BE2C (cell line): ENCODE measurements at regions not wholly inside any gene's neighbourhood (a gene's known extent, or its start where the extent isn't known, plus 50 kb on each side); places are given as distances from the start of the nearest gene placed in this dataset.
"Not testable (repeated sequence)": the region's sequence is repeated elsewhere in the genome, so short reads cannot be mapped to it uniquely, and the experiment has no call there.

ENCODE experiments used
- DNase-seq: peaks from one replicate; pipeline ENCODE4 v3.0.0-alpha.2; 2020
- H3K27me3 ChIP-seq: fragments of 250-450 bp; sonication (Bioruptor Pico); 2 replicates; pipeline ENCODE4 v1.5.1; 2020; ENCODE audit warnings: mild to moderate bottlenecking
- H3K36me3 ChIP-seq: fragments of 250-450 bp; sonication (Bioruptor Pico); 2 replicates; pipeline ENCODE4 v1.5.1; 2020; ENCODE audit warnings: mild to moderate bottlenecking
- H3K4me1 ChIP-seq: fragments of 250-450 bp; sonication (Bioruptor Pico); 2 replicates; pipeline ENCODE4 v1.5.1; 2020
- H3K4me3 ChIP-seq: 2 replicates; pipeline ENCODE4 v1.5.1; 2011; ENCODE audit warnings: low read depth, low read length
- H3K9me3 ChIP-seq: fragments of 250-450 bp; sonication (Bioruptor Pico); 2 replicates; pipeline ENCODE4 v1.5.1; 2020
- TF ChIP-seq, protein P1 (sequence below): IDR thresholded peaks from 2 replicates; pipeline ENCODE4 v1.5.1; 2012; ENCODE audit warnings: mild to moderate bottlenecking, low read depth, low read length

DNA sequence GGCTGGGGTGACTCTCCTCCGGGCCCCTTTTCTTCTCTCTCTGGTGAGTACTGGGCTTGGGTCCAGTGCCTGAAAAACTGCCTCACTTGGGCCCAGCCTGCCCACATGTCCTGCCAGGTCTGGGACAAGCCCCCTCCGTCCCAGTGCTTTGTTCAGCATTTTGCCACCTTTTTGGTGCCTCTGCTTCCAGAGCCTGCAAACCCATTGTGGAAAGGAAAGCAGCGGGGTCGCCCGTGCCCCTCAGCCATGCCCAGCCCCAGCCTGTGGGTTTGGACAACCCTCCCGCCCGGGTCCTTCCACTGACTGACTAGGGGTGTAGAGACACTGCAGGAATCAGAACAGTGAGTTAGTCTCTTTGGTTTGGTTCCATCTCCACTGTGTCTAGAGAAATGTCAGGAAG lies 140.7 kb upstream of the ALKAL2 start:
- Histone ChIP-seq H3K4me3 (no peak overlapping the region), H3K27me3 (no peaks in the 10 kb centered on the region), H3K4me1 (no peaks in the 10 kb centered on the region), H3K36me3 (no peaks in the 10 kb centered on the region), H3K9me3 (no peaks in the 10 kb centered on the region)
- DNase-seq: no peak
- TF ChIP-seq, protein P1, sequence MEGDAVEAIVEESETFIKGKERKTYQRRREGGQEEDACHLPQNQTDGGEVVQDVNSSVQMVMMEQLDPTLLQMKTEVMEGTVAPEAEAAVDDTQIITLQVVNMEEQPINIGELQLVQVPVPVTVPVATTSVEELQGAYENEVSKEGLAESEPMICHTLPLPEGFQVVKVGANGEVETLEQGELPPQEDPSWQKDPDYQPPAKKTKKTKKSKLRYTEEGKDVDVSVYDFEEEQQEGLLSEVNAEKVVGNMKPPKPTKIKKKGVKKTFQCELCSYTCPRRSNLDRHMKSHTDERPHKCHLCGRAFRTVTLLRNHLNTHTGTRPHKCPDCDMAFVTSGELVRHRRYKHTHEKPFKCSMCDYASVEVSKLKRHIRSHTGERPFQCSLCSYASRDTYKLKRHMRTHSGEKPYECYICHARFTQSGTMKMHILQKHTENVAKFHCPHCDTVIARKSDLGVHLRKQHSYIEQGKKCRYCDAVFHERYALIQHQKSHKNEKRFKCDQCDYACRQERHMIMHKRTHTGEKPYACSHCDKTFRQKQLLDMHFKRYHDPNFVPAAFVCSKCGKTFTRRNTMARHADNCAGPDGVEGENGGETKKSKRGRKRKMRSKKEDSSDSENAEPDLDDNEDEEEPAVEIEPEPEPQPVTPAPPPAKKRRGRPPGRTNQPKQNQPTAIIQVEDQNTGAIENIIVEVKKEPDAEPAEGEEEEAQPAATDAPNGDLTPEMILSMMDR: no peak

DNA sequence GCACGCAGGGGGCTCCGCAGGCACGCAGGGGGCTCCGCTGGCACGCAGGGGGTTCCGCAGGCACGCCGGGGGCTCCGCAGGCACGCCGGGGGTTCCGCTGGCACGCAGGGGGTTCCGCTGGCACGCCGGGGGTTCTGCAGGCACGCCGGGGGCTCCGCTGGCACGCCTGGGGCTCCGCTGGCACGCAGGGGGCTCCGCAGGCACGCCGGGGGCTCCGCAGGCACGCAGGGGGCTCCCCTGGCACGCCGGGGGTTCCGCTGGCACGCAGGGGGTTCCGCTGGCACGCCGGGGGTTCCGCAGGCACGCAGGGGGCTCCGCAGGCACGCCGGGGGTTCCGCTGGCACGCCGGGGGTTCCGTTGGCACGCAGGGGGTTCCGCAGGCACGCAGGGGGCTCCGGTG lies 138.8 kb upstream of the ALKAL2 start:
- not testable (repeated sequence) for DNase-seq, H3K9me3 ChIP-seq, H3K27me3 ChIP-seq, H3K4me1 ChIP-seq, H3K36me3 ChIP-seq, H3K4me3 ChIP-seq

DNA sequence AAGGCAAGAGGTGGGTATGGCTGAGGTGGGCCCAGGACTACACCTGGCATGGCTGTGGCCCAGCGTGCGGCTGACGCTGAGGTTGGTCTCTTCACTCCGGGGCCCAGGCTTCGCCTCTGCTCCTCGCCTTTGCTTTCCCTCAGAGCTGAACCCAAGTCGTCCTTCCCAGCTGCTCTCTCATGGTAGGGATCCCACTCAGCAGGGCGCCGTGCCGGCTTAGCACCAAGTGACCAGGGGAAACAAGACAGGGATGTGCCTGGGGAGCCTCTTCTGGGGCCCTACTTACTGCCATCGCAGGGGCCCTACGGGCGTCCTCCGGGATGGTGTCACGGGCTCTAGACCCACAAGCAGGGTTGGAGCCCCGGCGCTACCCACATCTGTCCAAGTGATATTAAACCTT lies 138.1 kb upstream of the ALKAL2 start:
- Histone ChIP-seq H3K36me3 (no peaks in the 10 kb centered on the region), H3K4me1 (no peaks in the 10 kb centered on the region), H3K4me3 (no peak overlapping the region), H3K27me3 (no peaks in the 10 kb centered on the region), H3K9me3 (no peaks in the 10 kb centered on the region)
- DNase-seq: no peak
- TF ChIP-seq, protein P1: no peak

DNA sequence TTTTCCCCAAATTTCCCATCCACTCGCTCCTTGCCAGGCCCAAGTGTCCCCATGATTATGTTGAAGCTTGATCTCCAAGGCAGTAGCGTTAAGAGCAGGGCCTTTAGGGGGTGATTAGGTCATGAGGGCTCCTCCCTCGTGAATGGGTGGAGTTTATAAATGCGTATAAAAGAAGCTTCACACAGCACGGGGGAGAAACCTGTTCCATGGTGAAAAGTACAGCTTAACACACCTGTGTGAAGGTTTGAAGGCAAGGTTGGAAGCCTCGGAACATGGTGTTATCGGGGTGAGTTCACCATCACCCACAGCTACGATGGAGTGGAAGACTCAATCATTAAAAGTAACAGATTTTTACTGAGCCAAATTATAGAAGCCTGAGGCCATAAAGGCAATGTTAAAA lies 137.4 kb upstream of the ALKAL2 start:
- Histone ChIP-seq H3K27me3 (no peaks in the 10 kb centered on the region), H3K36me3 (no peaks in the 10 kb centered on the region), H3K4me3 (no peak overlapping the region), H3K4me1 (no peaks in the 10 kb centered on the region), H3K9me3 (no peaks in the 10 kb centered on the region)
- no peak for DNase-seq
- TF ChIP-seq, protein P1: no peak

DNA sequence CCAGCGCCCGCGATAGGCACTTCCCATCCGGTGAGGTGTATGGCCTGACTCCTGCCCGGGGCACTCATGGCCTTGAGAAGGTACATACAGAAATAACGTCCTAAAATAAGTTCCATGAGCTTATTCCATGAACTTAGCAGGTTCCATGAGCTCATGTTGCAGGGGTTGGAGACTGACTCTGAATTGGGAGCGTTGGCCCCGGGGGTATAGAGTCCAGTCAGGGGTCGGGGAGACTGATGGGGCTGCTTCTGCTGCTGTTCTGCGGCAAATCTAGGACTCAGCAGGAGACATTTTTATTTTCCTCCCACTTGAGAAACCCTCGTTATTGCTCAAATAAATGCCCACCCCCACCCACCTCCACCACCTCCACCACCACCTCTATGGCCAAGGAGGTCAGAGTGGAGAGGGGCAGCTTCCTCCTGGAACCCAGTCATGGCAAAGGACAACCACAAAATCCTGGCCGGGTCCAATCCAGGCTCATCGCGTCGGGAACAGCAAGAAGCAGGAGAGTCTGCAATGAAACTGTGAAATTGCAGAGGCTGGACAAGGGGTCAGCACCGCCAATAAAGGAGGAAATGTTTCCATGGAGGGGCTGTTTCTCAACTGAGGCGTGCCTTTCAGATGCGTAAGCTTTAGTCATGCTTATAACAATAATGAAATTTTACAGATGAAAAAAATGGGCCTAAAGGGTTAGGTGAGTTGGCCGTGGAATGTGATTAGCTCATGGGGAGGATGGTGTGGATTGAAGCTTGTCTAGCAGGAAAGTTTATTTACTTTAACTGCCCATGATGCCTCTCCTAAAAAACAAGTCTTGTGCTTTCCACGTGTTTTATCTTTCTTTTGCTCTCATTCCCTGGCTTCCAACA lies 136.6 kb upstream of the ALKAL2 start:
- H3K9me3 ChIP-seq: no peaks in the 10 kb centered on the region
- H3K36me3 ChIP-seq: no peaks in the 10 kb centered on the region
- H3K27me3 ChIP-seq: no peaks in the 10 kb centered on the region
- H3K4me3 ChIP-seq: no peak overlapping the region
- no peak for DNase-seq
- TF ChIP-seq, protein P1: no peak
- H3K4me1 ChIP-seq: no peaks in the 10 kb centered on the region

DNA sequence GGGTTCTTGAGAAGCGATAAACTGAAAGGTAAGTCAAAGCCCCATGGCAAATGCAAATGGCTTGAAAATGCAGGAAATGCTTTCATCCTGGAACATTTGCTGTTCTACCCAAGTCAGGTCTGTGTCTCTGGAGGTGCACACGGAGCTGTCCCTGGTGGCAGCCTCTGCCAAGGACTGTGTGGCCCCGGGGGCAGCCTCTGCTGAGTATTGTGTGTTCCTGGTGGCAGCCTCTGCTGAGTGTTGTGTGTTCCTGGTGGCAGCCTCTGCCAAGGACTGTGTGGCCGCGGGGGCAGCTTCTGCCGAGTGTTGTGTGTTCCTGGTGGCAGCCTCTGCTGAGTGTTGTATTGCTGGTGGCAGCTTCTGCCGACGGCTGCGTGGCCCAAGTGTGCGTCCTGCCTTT lies 135.6 kb upstream of the ALKAL2 start:
- TF ChIP-seq, protein P1: no peak
- H3K9me3 ChIP-seq: no peaks in the 10 kb centered on the region
- H3K27me3 ChIP-seq: no peaks in the 10 kb centered on the region
- H3K36me3 ChIP-seq: no peaks in the 10 kb centered on the region
- no peaks in the 10 kb centered on the region for H3K4me1 ChIP-seq
- H3K4me3 ChIP-seq: no peak overlapping the region
- DNase-seq: no peak
